Left lung (tissue), 4 donors: ENCODE measurements at regions not wholly inside any gene's neighbourhood (a gene's known extent, or its start where the extent isn't known, plus 50 kb on each side); places are given as distances from the start of the nearest gene placed in this dataset.

Source experiments
- ATAC-seq: fragments of 200-7000 bp; cut with Tn5 transposase; one replicate; pipeline ENCODE4 v1.9.1; 2020; ENCODE audit warnings: moderate library complexity
- DNase-seq, 4 donors: peaks; one replicate each; pipeline ENCODE4 v3.0.0-alpha.2; 2013 to 2020
- H3K27ac ChIP-seq, 2 donors: fragments of 200-600 bp; sonication (generic) in 1 of 2; one replicate each; pipeline versions ENCODE4 v1.5.0 to v1.8.0; 2020 to 2021
- H3K27me3 ChIP-seq, 2 donors: fragments of 200-600 bp; sonication (generic) in 1 of 2; one replicate each; pipeline versions ENCODE4 v1.5.0 to v1.8.0; 2020 to 2021
- H3K36me3 ChIP-seq, 2 donors: fragments of 200-600 bp; sonication (generic) in 1 of 2; one replicate each; pipeline versions ENCODE4 v1.5.0 to v1.8.0; 2020 to 2021
- H3K4me1 ChIP-seq, 2 donors: fragments of 200-600 bp; one replicate each; pipeline ENCODE4 v1.8.0; 2021
- H3K4me3 ChIP-seq, 2 donors: fragments of 200-600 bp; sonication (generic) in 1 of 2; one replicate each; pipeline versions ENCODE4 v1.5.0 to v1.8.0; 2020 to 2021; ENCODE audit warnings: mild to moderate bottlenecking in 1 of 2
- H3K9me3 ChIP-seq, 2 donors: fragments of 200-600 bp; sonication (generic) in 1 of 2; one replicate each; pipeline versions ENCODE4 v1.5.0 to v1.8.0; 2020 to 2021
- CTCF ChIP-seq, 2 donors: fragments of 200-600 bp; sonication (generic) in 1 of 2; IDR thresholded peaks; one replicate each; pipeline versions ENCODE4 v1.5.0 to v1.8.0; 2021; ENCODE audit warnings: antibody characterized with exemption in 2 of 2
- intact Hi-C, 2 donors: fragments of 100-400 bp; cut with DNase I; formaldehyde crosslinking; loops; one replicate each; pipeline versions ENCODE4 v1.11.2 to v1.14.2; 2022
- donor health status: DM: no; HTN: yes; CAD: no.
- donor health status: DM: no; HTN: no; CAD: no.

- Histone ChIP-seq H3K27me3 (no peaks in the 10 kb centered on the region), H3K9me3 (peaks cover 0 to 2% of the 10 kb centered on the region in 2 donors), H3K4me1 (no peaks in the 10 kb centered on the region), H3K36me3 (no peaks in the 10 kb centered on the region), H3K27ac (no peak overlapping the region), H3K4me3 (no peak overlapping the region)
- TF ChIP-seq CTCF (IDR thresholded peaks at IDR 0.05): no peak
- DNase-seq: no peak
- intact Hi-C loops: no loop called here
- ATAC-seq: no peak
Observed at GRCh38 chr10:120270906-120271305, 186.1 kb upstream of the PLPP4 start.

GRCh38 chr10:120271696-120272095 is 185.3 kb upstream of the PLPP4 start:
- intact Hi-C loops: no loop called here
- Histone ChIP-seq H3K27ac (no peak overlapping the region), H3K27me3 (no peaks in the 10 kb centered on the region), H3K4me1 (no peaks in the 10 kb centered on the region), H3K4me3 (no peak overlapping the region), H3K36me3 (no peaks in the 10 kb centered on the region), H3K9me3 (peaks cover 0 to 2% of the 10 kb centered on the region in 2 donors)
- no peak for TF ChIP-seq CTCF (IDR thresholded peaks at IDR 0.05)
- ATAC-seq: no peak
- DNase-seq: no peak

- no peak for ATAC-seq
- H3K4me3 ChIP-seq: no peak overlapping the region
- intact Hi-C loops: no loop called here
Observed at GRCh38 chr10:120272350-120272749, 184.7 kb upstream of the PLPP4 start.

GRCh38 chr10:120278069-120278468 is 179.0 kb upstream of the PLPP4 start:
- Histone ChIP-seq H3K27ac (no peak overlapping the region), H3K4me1 (no peaks in the 10 kb centered on the region), H3K4me3 (no peak overlapping the region), H3K9me3 (no peaks in the 10 kb centered on the region), H3K27me3 (no peaks in the 10 kb centered on the region), H3K36me3 (no peaks in the 10 kb centered on the region)
- TF ChIP-seq CTCF (IDR thresholded peaks at IDR 0.05): no peak
- DNase-seq: no peak
- intact Hi-C loops: no loop called here
- no peak for ATAC-seq

More at GRCh38 chr10:120272350-120272749, 184.7 kb upstream of the PLPP4 start:
- Histone ChIP-seq H3K9me3 (peaks cover 0 to 2% of the 10 kb centered on the region in 2 donors), H3K27me3 (no peaks in the 10 kb centered on the region), H3K4me1 (no peaks in the 10 kb centered on the region), H3K27ac (no peak overlapping the region), H3K36me3 (no peaks in the 10 kb centered on the region)
- no peak for TF ChIP-seq CTCF (IDR thresholded peaks at IDR 0.05)
- DNase-seq: no peak

GRCh38 chr10:120279196-120279595 is 177.8 kb upstream of the PLPP4 start:
- Histone ChIP-seq H3K36me3 (no peaks in the 10 kb centered on the region), H3K27me3 (no peaks in the 10 kb centered on the region), H3K4me1 (no peaks in the 10 kb centered on the region), H3K9me3 (no peaks in the 10 kb centered on the region), H3K27ac (no peak overlapping the region), H3K4me3 (no peak overlapping the region)
- TF ChIP-seq CTCF (IDR thresholded peaks at IDR 0.05): no peak
- DNase-seq: no peak
- intact Hi-C loops: no loop called here
- ATAC-seq: no peak
